ENCODE measurements at regions not wholly inside any gene's neighbourhood (a gene's known extent, or its start where the extent isn't known, plus 50 kb on each side); places are given as distances from the start of the nearest gene placed in this dataset.

DNA sequence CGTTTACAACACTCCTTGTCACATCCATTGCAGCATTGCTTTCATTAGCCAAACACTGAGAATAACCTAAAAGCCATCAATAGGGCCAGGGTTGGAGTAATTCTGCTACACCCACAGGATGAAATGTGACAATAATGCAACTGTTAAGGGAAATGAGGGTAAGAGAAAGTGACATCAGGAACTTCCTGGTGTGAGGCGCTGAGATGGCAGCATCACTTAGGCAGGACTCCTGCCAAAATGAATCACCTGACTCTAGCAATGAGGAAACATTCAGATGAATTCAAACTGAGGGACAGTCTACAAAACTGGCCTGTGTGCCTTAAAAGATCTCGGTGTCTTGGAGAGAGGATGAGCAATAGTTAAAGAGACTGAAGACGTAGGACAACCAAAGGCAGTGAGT is 115.6 kb upstream of the AGAP1 start:
- TF ChIP-seq, protein P1, sequence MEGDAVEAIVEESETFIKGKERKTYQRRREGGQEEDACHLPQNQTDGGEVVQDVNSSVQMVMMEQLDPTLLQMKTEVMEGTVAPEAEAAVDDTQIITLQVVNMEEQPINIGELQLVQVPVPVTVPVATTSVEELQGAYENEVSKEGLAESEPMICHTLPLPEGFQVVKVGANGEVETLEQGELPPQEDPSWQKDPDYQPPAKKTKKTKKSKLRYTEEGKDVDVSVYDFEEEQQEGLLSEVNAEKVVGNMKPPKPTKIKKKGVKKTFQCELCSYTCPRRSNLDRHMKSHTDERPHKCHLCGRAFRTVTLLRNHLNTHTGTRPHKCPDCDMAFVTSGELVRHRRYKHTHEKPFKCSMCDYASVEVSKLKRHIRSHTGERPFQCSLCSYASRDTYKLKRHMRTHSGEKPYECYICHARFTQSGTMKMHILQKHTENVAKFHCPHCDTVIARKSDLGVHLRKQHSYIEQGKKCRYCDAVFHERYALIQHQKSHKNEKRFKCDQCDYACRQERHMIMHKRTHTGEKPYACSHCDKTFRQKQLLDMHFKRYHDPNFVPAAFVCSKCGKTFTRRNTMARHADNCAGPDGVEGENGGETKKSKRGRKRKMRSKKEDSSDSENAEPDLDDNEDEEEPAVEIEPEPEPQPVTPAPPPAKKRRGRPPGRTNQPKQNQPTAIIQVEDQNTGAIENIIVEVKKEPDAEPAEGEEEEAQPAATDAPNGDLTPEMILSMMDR (IDR thresholded peaks at IDR 0.05; ENCODE audit: low read depth, low read length, missing control alignments), result no peak
- H3K4me3 ChIP-seq (replicated peaks; ENCODE audit: low read depth, low read length), result no peak overlapping the region
- no peak for DNase-seq (ENCODE audit: extremely low read depth, low read depth)

GRCh38 chr2:235378944-235379343 is 114.9 kb upstream of the AGAP1 start:
- H3K4me3 ChIP-seq (replicated peaks; ENCODE audit: low read depth, low read length), result no peak overlapping the region
- TF ChIP-seq, protein P1 (IDR thresholded peaks at IDR 0.05; ENCODE audit: low read depth, low read length, missing control alignments), result no peak
- no peak for DNase-seq (ENCODE audit: extremely low read depth, low read depth)

DNA sequence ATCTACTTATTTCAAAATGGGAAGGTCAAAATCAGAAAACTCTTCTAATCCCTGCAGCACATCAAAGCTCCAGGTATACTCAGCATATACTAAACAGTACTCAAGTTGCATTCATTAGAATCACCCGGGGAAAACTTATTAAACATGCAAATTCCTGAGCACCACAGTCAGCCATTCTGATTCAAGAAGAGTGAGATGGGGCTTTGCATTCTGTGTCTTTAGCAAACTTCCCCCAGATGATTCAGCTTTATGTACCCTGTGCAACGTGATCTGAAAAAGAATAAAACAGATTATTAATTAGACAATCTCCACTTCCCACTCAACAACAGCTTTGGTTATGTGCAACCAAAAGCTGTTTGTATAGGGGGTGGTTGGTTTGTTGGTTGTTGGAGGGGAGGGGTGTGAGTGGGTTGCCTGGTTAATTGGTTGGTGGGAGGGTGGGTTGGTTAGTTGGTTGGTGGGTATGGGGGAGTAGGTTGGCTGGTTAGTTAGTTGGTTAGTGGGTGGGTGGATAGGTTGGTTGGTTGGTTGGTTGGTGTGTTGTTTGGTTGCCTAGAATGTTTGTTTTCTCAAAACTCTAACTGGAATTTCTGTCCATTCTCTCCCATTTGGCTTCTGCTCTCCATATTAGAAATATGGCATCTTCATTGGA is 112.5 kb upstream of the AGAP1 start:
- no peak for DNase-seq (ENCODE audit: extremely low read depth, low read depth)
- TF ChIP-seq, protein P1 (IDR thresholded peaks at IDR 0.05; ENCODE audit: low read depth, low read length, missing control alignments), result no peak
- no peak overlapping the region for H3K4me3 ChIP-seq (replicated peaks; ENCODE audit: low read depth, low read length)

DNA sequence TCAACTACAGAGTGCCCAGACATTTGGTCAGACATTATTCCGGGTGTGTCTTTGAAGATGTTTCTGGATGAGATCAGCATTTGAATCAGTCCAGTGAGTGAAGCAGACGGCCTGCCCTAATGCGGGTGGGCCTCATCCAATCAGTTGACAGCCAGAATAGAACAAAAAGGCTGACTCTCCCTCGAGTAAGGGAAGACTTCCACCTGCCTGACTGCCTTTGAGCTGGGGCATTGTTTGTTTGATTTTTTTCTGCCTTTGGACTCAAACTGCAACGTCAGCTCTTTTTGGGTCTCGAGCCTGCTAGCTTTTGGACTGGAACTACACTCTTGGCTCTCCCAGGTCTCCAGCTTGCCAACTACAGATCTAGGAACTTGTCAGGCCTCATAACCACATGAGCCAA is 111.7 kb upstream of the AGAP1 start:
- no peak for DNase-seq (ENCODE audit: extremely low read depth, low read depth)
- TF ChIP-seq, protein P1 (IDR thresholded peaks at IDR 0.05; ENCODE audit: low read depth, low read length, missing control alignments), result no peak

GRCh38 chr2:235382601-235383000 is 111.2 kb upstream of the AGAP1 start:
- DNase-seq (ENCODE audit: extremely low read depth, low read depth), result no peak
- no peak overlapping the region for H3K4me3 ChIP-seq (replicated peaks; ENCODE audit: low read depth, low read length)
- TF ChIP-seq, protein P1 (IDR thresholded peaks at IDR 0.05; ENCODE audit: low read depth, low read length, missing control alignments), result no peak

More for the DNA sequence above, 111.7 kb upstream of the AGAP1 start:
- H3K4me3 ChIP-seq (replicated peaks; ENCODE audit: low read depth, low read length), result no peak overlapping the region

DNA sequence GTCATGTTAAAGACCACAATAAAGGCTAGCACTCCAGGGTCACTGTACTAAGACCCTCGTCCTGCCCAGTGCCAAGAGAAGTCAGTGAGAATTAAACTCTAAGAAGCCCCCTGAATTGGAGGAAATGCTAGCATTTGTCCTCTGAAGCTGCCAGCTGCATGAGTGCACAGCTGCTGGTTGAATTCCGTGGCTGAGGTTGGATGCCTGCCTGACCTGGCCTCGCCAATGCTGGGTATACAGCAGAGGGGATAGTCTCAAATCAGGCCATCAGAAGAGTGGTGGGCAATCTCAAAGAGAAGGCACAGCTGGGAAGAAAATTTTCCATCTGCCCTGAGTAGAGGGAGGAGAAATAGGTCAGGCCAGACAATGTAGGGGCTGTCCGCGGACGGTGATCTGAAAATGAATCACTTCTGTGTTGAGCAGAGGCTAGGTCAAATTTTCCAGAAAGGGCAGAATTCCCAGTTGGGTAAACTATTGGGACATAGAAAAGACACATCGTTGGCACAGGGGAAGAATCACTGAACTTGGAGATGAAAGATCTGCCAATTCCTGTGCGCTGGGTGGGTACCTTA is 110.5 kb upstream of the AGAP1 start:
- TF ChIP-seq, protein P1 (IDR thresholded peaks at IDR 0.05; ENCODE audit: low read depth, low read length, missing control alignments), result no peak
- H3K4me3 ChIP-seq (replicated peaks; ENCODE audit: low read depth, low read length), result no peak overlapping the region
- no peak for DNase-seq (ENCODE audit: extremely low read depth, low read depth)

Data from HFF-Myc (cell line).